PC-9 (cell line): ENCODE measurements at regions not wholly inside any gene's neighbourhood (a gene's known extent, or its start where the extent isn't known, plus 50 kb on each side); places are given as distances from the start of the nearest gene placed in this dataset.

ENCODE experiments used
- BruUV-seq: library from RNA; stranded (reverse); fragments of 400-500 nt; replicated peaks from 2 replicates; lab custom pipeline; 2021; lab: Mats Ljungman, UMichigan
- CTCF ChIA-PET: fragments of 300-600 bp; sonication (Branson Sonifier 250); formaldehyde crosslinking; loops from one replicate; lab custom pipeline; 2022; ENCODE audit warnings: antibody characterized with exemption; lab: Charles Lee
- POLR2A ChIA-PET: fragments of 300-600 bp; sonication (Branson Sonifier 250); formaldehyde crosslinking; loops from one replicate; lab custom pipeline; 2022; ENCODE audit warnings: antibody characterized with exemption; ENCODE audit not compliant: unreplicated experiment; lab: Charles Lee
- DNase-seq, 2 experiments: peaks; one replicate each; pipeline versions ENCODE4 v3.0.0 to v3.0.0-alpha.2; 2015 to 2022; ENCODE audit warnings: mixed read lengths in 1 of 2
- H2AFZ ChIP-seq: fragments of 200-600 bp; sonication (generic); 2 replicates; pipeline ENCODE4 v1.8.1; 2017; ENCODE audit warnings: antibody characterized with exemption
- H3F3A ChIP-seq: fragments of 200-600 bp; sonication (generic); 2 replicates; pipeline ENCODE4 v1.8.1; 2017; ENCODE audit warnings: antibody characterized with exemption, mild to moderate bottlenecking, low read depth; ENCODE audit not compliant: insufficient read depth
- H3K27ac ChIP-seq: fragments of 200-600 bp; sonication (generic); 2 replicates; pipeline ENCODE4 v1.6.1; 2016; ENCODE audit warnings: mixed run types
- H3K27me3 ChIP-seq: fragments of 200-600 bp; sonication (generic); 2 replicates; pipeline ENCODE4 v1.6.1; 2016; ENCODE audit warnings: low read depth, mixed run types; ENCODE audit not compliant: insufficient read depth
- H3K36me3 ChIP-seq: fragments of 200-600 bp; sonication (generic); 2 replicates; pipeline ENCODE4 v1.6.1; 2016; ENCODE audit warnings: low read depth, mixed run types
- H3K4me1 ChIP-seq: fragments of 200-600 bp; sonication (generic); replicated peaks from 2 replicates; pipeline ENCODE4 v1.6.1; 2016; ENCODE audit warnings: mixed run types; ENCODE audit not compliant: insufficient read depth
- H3K4me2 ChIP-seq: fragments of 200-600 bp; sonication (generic); 2 replicates; pipeline ENCODE4 v1.6.1; 2017; ENCODE audit warnings: mixed run types
- H3K4me3 ChIP-seq: fragments of 200-600 bp; sonication (generic); 2 replicates; pipeline ENCODE4 v1.6.1; 2016; ENCODE audit warnings: mixed run types
- H3K79me2 ChIP-seq: fragments of 200-600 bp; sonication (generic); 2 replicates; pipeline ENCODE4 v1.6.1; 2017; ENCODE audit warnings: low read depth, mixed run types
- H3K9me2 ChIP-seq: fragments of 200-600 bp; sonication (generic); 2 replicates; pipeline ENCODE4 v1.8.1; 2017; ENCODE audit warnings: mild to moderate bottlenecking; ENCODE audit not compliant: insufficient read depth
- H3K9me3 ChIP-seq: fragments of 200-600 bp; sonication (generic); 2 replicates; pipeline ENCODE4 v1.8.1; 2016; ENCODE audit warnings: low read depth; ENCODE audit not compliant: insufficient read depth
- H4K20me1 ChIP-seq: fragments of 200-600 bp; sonication (generic); 2 replicates; pipeline ENCODE4 v1.8.1; 2017; ENCODE audit not compliant: insufficient read depth
- CTCF ChIP-seq: fragments of 200-600 bp; sonication (generic); conservative IDR thresholded peaks from 2 replicates; pipeline ENCODE4 v1.6.1; 2017; ENCODE audit warnings: mixed run types, antibody characterized with exemption, mild to moderate bottlenecking, moderate library complexity
- EZH2 ChIP-seq: fragments of 200-600 bp; sonication (generic); IDR thresholded peaks from 2 replicates; pipeline ENCODE4 v1.8.0; 2017; ENCODE audit warnings: antibody characterized with exemption, low read depth
- intact Hi-C: fragments of 100-400 bp; cut with micrococcal nuclease; formaldehyde crosslinking; loops from one replicate; pipeline ENCODE4 v1.10.0; 2022; ENCODE audit not compliant: unreplicated experiment

- no peaks in the 10 kb centered on the region for H3K9me2 ChIP-seq
- H2AFZ ChIP-seq, result no peak overlapping the region
- H3K27ac ChIP-seq, result no peak overlapping the region
- H3K9me3 ChIP-seq, result no peaks in the 10 kb centered on the region
- ChIA-PET POLR2A (no interaction called here), CTCF (interaction anchor here (0.6 kb wide), 1 partner anchor 325 kb away, joined by 3 read pairs; no protein-coding TSS in a partner anchor)
- no peaks in the 10 kb centered on the region for H3K36me3 ChIP-seq
- intact Hi-C loops, result loop anchor here (2.0 to 5.0 kb wide), 2 partner anchors 216 to 526 kb away; no protein-coding TSS in a partner anchor
- H3K4me1 ChIP-seq, result 0 out of 2 replicates have a peak, but pooled peaks cover 7% of the 10 kb centered on the region
- no peak overlapping the region for H3K4me3 ChIP-seq
- no peak for DNase-seq
- no TSS peak for BruUV-seq
- no peaks in the 10 kb centered on the region for H3K27me3 ChIP-seq
- no peaks in the 10 kb centered on the region for H3K79me2 ChIP-seq
- no peaks in the 10 kb centered on the region for H4K20me1 ChIP-seq
- H3F3A ChIP-seq, result no peaks in the 10 kb centered on the region
- H3K4me2 ChIP-seq, result no peak overlapping the region
- no peak for TF ChIP-seq EZH2
- TF ChIP-seq CTCF, result peak; percentile 63
Measured at GRCh38 chr4:53706422-53707032, 115.2 kb upstream of the LNX1 start.

GRCh38 chr4:53705972-53706371, 114.7 kb upstream of the LNX1 start:
- no TSS peak for BruUV-seq
- Histone ChIP-seq H4K20me1 (no peaks in the 10 kb centered on the region), H3K36me3 (no peaks in the 10 kb centered on the region), H3K27ac (no peak overlapping the region), H3F3A (no peaks in the 10 kb centered on the region), H3K9me2 (no peaks in the 10 kb centered on the region), H3K9me3 (no peaks in the 10 kb centered on the region), H2AFZ (no peak overlapping the region), H3K4me2 (no peak overlapping the region), H3K27me3 (no peaks in the 10 kb centered on the region), H3K4me3 (no peak overlapping the region), H3K4me1 (0 out of 2 replicates have a peak, but pooled peaks cover 7% of the 10 kb centered on the region), H3K79me2 (no peaks in the 10 kb centered on the region)
- POLR2A ChIA-PET, result no interaction called here
- DNase-seq, result no peak
- intact Hi-C loops, result loop anchor here (2.0 to 5.0 kb wide), 2 partner anchors 215 to 526 kb away; no protein-coding TSS in a partner anchor
- TF ChIP-seq CTCF (no peak), EZH2 (no peak)
- CTCF ChIA-PET, result no interaction called here

- CTCF ChIA-PET, result no interaction called here
- TF ChIP-seq CTCF (no peak), EZH2 (no peak)
- Histone ChIP-seq H3K27ac (no peak overlapping the region), H3K9me2 (no peaks in the 10 kb centered on the region), H3K27me3 (no peaks in the 10 kb centered on the region), H3F3A (no peaks in the 10 kb centered on the region), H3K79me2 (no peaks in the 10 kb centered on the region), H3K4me2 (no peak overlapping the region), H3K4me3 (no peak overlapping the region), H3K9me3 (no peaks in the 10 kb centered on the region), H2AFZ (no peak overlapping the region), H3K4me1 (0 out of 2 replicates have a peak, but pooled peaks cover 7% of the 10 kb centered on the region), H3K36me3 (no peaks in the 10 kb centered on the region), H4K20me1 (no peaks in the 10 kb centered on the region)
- intact Hi-C loops, result loop anchor here (5.0 kb wide), 1 partner anchor 527 kb away; no protein-coding TSS in a partner anchor
- no peak for DNase-seq
- BruUV-seq, result no TSS peak
- POLR2A ChIA-PET, result no interaction called here
Measured at GRCh38 chr4:53705151-53705764, 114.0 kb upstream of the LNX1 start.
